Liver (tissue), 8 donors: ENCODE measurements at regions not wholly inside any gene's neighbourhood (a gene's known extent, or its start where the extent isn't known, plus 50 kb on each side); places are given as distances from the start of the nearest gene placed in this dataset.

Source experiments
- DNase-seq: peaks from one replicate; pipeline ENCODE4 v3.0.0-alpha.2; 2017; ENCODE audit warnings: low spot score
- H3K27ac ChIP-seq, 2 donors: one replicate each; pipeline ENCODE4 v1.7.0; 2013; ENCODE audit warnings: inconsistent platforms in 2 of 2, low read length in 2 of 2, control low read depth in 1 of 2, low read depth in 1 of 2, mild to moderate bottlenecking in 1 of 2
- H3K27me3 ChIP-seq, 4 donors: one replicate each; pipeline versions ENCODE4 v1.6.1 to v1.7.0; 2013; ENCODE audit warnings: low read length in 3 of 4, inconsistent platforms in 1 of 4, mild to moderate bottlenecking in 1 of 4, moderate library complexity in 1 of 4; ENCODE audit not compliant: control insufficient read depth in 4 of 4, insufficient read depth in 4 of 4
- H3K36me3 ChIP-seq, 4 donors: one replicate each; pipeline versions ENCODE4 v1.6.1 to v1.7.0; 2013; ENCODE audit warnings: low read length in 3 of 4, mild to moderate bottlenecking in 3 of 4, low read depth in 1 of 4, moderate library complexity in 1 of 4; ENCODE audit not compliant: control insufficient read depth in 4 of 4, insufficient read depth in 3 of 4
- H3K4me1 ChIP-seq, 4 donors: one replicate each; pipeline versions ENCODE4 v1.6.1 to v1.7.0; 2013; ENCODE audit warnings: low read length in 3 of 4, mild to moderate bottlenecking in 3 of 4, moderate library complexity in 1 of 4; ENCODE audit not compliant: control insufficient read depth in 4 of 4, insufficient read depth in 4 of 4
- H3K4me3 ChIP-seq, 3 donors: one replicate each; pipeline versions ENCODE4 v1.6.1 to v1.7.0; 2013; ENCODE audit warnings: low read length in 3 of 3, control low read depth in 1 of 3, low read depth in 1 of 3, mild to moderate bottlenecking in 1 of 3
- H3K9ac ChIP-seq, 2 donors: one replicate each; pipeline ENCODE4 v1.7.0; 2013; ENCODE audit warnings: low read length in 2 of 2, mild to moderate bottlenecking in 2 of 2, moderate library complexity in 2 of 2, control low read depth in 1 of 2, low read depth in 1 of 2
- H3K9me3 ChIP-seq, 4 donors: one replicate each; pipeline versions ENCODE4 v1.6.1 to v1.7.0; 2013; ENCODE audit warnings: low read length in 3 of 4; ENCODE audit not compliant: control insufficient read depth in 4 of 4
- EGR1 ChIP-seq, 2 donors: IDR thresholded peaks; 2 replicates each; pipeline ENCODE4 v1.6.1; 2016 to 2018; ENCODE audit warnings: antibody characterized with exemption in 2 of 2, low read depth in 2 of 2
- FOXA2 ChIP-seq: IDR thresholded peaks from 2 replicates; pipeline ENCODE4 v1.6.1; 2016; ENCODE audit warnings: antibody characterized with exemption
- GABPA ChIP-seq, 2 donors: IDR thresholded peaks in 1 of 2; conservative IDR thresholded peaks in 1 of 2; 2 replicates each; pipeline ENCODE4 v1.6.1; 2016; ENCODE audit warnings: antibody characterized with exemption in 2 of 2, mild to moderate bottlenecking in 1 of 2, moderate library complexity in 1 of 2
- HNF4G ChIP-seq: IDR thresholded peaks from 2 replicates; pipeline ENCODE4 v1.6.1; 2016; ENCODE audit warnings: antibody characterized with exemption
- JUND ChIP-seq, 2 donors: IDR thresholded peaks; 2 replicates each; pipeline ENCODE4 v1.6.1; 2016; ENCODE audit warnings: antibody characterized with exemption in 2 of 2
- MAX ChIP-seq: IDR thresholded peaks from 2 replicates; pipeline ENCODE4 v1.6.1; 2016; ENCODE audit warnings: antibody characterized with exemption
- NR2F2 ChIP-seq: IDR thresholded peaks from 2 replicates; pipeline ENCODE4 v1.6.1; 2016; ENCODE audit warnings: antibody characterized with exemption
- RAD21 ChIP-seq, 2 donors: IDR thresholded peaks; 2 replicates each; pipeline ENCODE4 v1.6.1; 2016; ENCODE audit warnings: antibody characterized with exemption in 2 of 2, mild to moderate bottlenecking in 2 of 2
- REST ChIP-seq: IDR thresholded peaks from 2 replicates; pipeline ENCODE4 v1.6.1; 2016; ENCODE audit warnings: antibody characterized with exemption, mild to moderate bottlenecking
- RXRA ChIP-seq, 2 donors: IDR thresholded peaks; 2 replicates each; pipeline ENCODE4 v1.6.1; 2017 to 2018; ENCODE audit warnings: antibody characterized with exemption in 2 of 2, mild to moderate bottlenecking in 1 of 2
- TAF1 ChIP-seq: conservative IDR thresholded peaks from 2 replicates; pipeline ENCODE4 v1.6.1; 2016; ENCODE audit warnings: antibody characterized with exemption, mild to moderate bottlenecking
- YY1 ChIP-seq: IDR thresholded peaks from 2 replicates; pipeline ENCODE4 v1.6.1; 2016; ENCODE audit warnings: antibody characterized with exemption, mild to moderate bottlenecking
- WGBS: extraction: QIAGEN DNeasy Blood & Tissue Kit; methylation state at CpG from one replicate; pipeline ENCODE4 v1.1.7; 2013; 5-methylcytosine and 5-hydroxymethylcytosine counted together
- TF ChIP-seq, protein P1 (sequence below): IDR thresholded peaks from 2 replicates; pipeline ENCODE4 v1.6.1; 2016; ENCODE audit warnings: antibody characterized with exemption
- TF ChIP-seq, protein P2 (sequence below): fragments of 150-350 bp; IDR thresholded peaks from 2 replicates; pipeline ENCODE4 v1.5.1; 2017; ENCODE audit warnings: improper control_type of control experiment, low read depth, low read length; ENCODE audit not compliant: missing input control
- TF ChIP-seq, protein P3 (sequence below): IDR thresholded peaks from 2 replicates; pipeline ENCODE4 v1.6.1; 2016; ENCODE audit warnings: antibody characterized with exemption
- donor health status: healthy.
- donor health status: healthy.
- donor health status: healthy.
- donor health status: healthy.
- donor health status: healthy.

- no peaks in the 10 kb centered on the region for H3K27me3 ChIP-seq
- WGBS: 77% methylated on average over 6 of the region's 6 CpGs
These were observed 258.3 kb upstream of the VLDLR start for GRCh38 chr9:2363138-2363745.

GRCh38 chr9:2363781-2364180 lies 257.8 kb upstream of the VLDLR start:
- H3K27me3 ChIP-seq: no peaks in the 10 kb centered on the region
- WGBS: 80% methylated on average over 1 of the region's 1 CpG
- H3K4me3 ChIP-seq: no peak overlapping the region
- no peak for DNase-seq
- H3K9ac ChIP-seq: no peak overlapping the region
- no peak overlapping the region for H3K27ac ChIP-seq
- H3K4me1 ChIP-seq: no peaks in the 10 kb centered on the region
- H3K9me3 ChIP-seq: no peaks in the 10 kb centered on the region
- no peaks in the 10 kb centered on the region for H3K36me3 ChIP-seq
- TF ChIP-seq, protein P1, sequence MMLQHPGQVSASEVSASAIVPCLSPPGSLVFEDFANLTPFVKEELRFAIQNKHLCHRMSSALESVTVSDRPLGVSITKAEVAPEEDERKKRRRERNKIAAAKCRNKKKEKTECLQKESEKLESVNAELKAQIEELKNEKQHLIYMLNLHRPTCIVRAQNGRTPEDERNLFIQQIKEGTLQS: no peak
- TF ChIP-seq REST (no peak), EGR1 (IDR thresholded peaks at IDR 0.05; ENCODE audit: low read depth in 2 of 2) (no peak), FOXA2 (no peak), YY1 (no peak), JUND (IDR thresholded peaks at IDR 0.05) (no peak), NR2F2 (no peak), RXRA (IDR thresholded peaks at IDR 0.05) (no peak), RAD21 (IDR thresholded peaks at IDR 0.05) (no peak)

More at GRCh38 chr9:2363138-2363745, 258.3 kb upstream of the VLDLR start:
- Histone ChIP-seq H3K27ac (no peak overlapping the region), H3K9me3 (no peaks in the 10 kb centered on the region), H3K4me1 (no peaks in the 10 kb centered on the region), H3K36me3 (no peaks in the 10 kb centered on the region), H3K9ac (no peak overlapping the region), H3K4me3 (no peak overlapping the region)
- TF ChIP-seq, protein P2, sequence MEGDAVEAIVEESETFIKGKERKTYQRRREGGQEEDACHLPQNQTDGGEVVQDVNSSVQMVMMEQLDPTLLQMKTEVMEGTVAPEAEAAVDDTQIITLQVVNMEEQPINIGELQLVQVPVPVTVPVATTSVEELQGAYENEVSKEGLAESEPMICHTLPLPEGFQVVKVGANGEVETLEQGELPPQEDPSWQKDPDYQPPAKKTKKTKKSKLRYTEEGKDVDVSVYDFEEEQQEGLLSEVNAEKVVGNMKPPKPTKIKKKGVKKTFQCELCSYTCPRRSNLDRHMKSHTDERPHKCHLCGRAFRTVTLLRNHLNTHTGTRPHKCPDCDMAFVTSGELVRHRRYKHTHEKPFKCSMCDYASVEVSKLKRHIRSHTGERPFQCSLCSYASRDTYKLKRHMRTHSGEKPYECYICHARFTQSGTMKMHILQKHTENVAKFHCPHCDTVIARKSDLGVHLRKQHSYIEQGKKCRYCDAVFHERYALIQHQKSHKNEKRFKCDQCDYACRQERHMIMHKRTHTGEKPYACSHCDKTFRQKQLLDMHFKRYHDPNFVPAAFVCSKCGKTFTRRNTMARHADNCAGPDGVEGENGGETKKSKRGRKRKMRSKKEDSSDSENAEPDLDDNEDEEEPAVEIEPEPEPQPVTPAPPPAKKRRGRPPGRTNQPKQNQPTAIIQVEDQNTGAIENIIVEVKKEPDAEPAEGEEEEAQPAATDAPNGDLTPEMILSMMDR: no peak
- TF ChIP-seq HNF4G: no peak
- no peak for TF ChIP-seq RAD21 (IDR thresholded peaks at IDR 0.05)
- no peak for TF ChIP-seq MAX
- TF ChIP-seq JUND (IDR thresholded peaks at IDR 0.05): no peak
- DNase-seq: no peak

DNA sequence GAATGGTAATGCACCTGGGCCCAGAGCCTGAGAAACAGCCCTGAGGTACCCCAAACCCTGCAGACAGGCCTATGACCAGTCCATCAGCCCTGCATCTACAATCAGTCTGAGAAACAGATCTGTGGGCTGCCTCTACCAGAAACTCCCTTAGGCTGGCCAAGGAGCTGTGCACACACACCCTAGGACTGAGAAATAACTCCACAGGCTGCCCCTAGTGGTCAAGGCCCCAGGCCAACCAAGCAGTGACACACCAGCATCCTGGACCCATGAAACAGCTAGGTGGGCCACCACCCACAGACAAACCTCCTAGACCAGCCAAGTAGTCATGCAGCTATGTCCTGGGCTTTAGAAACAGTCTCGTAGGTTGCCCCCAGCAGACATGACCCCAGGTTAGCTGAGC lies 253.6 kb upstream of the VLDLR start:
- Histone ChIP-seq H3K9ac (no peak overlapping the region), H3K36me3 (no peaks in the 10 kb centered on the region), H3K4me3 (no peak overlapping the region), H3K9me3 (no peaks in the 10 kb centered on the region), H3K27ac (no peak overlapping the region), H3K4me1 (no peaks in the 10 kb centered on the region), H3K27me3 (no peaks in the 10 kb centered on the region)
- TF ChIP-seq, protein P3, sequence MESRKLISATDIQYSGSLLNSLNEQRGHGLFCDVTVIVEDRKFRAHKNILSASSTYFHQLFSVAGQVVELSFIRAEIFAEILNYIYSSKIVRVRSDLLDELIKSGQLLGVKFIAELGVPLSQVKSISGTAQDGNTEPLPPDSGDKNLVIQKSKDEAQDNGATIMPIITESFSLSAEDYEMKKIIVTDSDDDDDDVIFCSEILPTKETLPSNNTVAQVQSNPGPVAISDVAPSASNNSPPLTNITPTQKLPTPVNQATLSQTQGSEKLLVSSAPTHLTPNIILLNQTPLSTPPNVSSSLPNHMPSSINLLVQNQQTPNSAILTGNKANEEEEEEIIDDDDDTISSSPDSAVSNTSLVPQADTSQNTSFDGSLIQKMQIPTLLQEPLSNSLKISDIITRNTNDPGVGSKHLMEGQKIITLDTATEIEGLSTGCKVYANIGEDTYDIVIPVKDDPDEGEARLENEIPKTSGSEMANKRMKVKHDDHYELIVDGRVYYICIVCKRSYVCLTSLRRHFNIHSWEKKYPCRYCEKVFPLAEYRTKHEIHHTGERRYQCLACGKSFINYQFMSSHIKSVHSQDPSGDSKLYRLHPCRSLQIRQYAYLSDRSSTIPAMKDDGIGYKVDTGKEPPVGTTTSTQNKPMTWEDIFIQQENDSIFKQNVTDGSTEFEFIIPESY: no peak
- TF ChIP-seq YY1 (no peak), TAF1 (no peak), GABPA (IDR thresholded peaks at IDR 0.05 in 1 of 2, conservative IDR thresholded peaks at IDR 0.05 in 1 of 2) (no peak)
- no peak for DNase-seq
- WGBS: 92% methylated on average over 1 of the region's 1 CpG
